GM12873 (cell line): ENCODE measurements at regions not wholly inside any gene's neighbourhood (a gene's known extent, or its start where the extent isn't known, plus 50 kb on each side); places are given as distances from the start of the nearest gene placed in this dataset.

ENCODE experiments used
- TF ChIP-seq, protein P1 (sequence below): IDR thresholded peaks from 2 replicates; pipeline ENCODE4 v1.5.1; 2012; ENCODE audit warnings: low read depth, mild to moderate bottlenecking, moderate library complexity, low read length, control low read depth; ENCODE audit not compliant: insufficient read depth; ENCODE audit errors: missing control alignments

DNA sequence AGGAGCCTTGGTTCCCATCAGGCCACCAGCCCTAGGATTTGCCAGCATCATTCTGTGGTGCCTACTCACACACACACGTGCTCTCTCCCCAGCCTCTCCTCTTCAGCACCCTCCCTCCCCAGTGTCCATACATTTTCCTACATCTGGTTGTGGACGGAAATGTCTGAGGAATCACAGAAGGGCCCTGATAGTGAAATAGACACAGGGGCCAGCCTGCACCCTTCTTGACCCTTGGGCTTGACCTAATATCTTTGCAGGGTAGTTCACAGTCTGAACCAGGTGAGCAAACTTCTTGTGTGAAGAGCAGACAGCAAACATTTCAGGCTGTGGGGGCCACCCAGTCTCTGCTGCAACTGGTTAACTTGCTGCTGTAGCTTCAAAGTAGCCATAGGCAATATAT, 108.5 kb upstream of the NXT1 start:
- TF ChIP-seq, protein P1, sequence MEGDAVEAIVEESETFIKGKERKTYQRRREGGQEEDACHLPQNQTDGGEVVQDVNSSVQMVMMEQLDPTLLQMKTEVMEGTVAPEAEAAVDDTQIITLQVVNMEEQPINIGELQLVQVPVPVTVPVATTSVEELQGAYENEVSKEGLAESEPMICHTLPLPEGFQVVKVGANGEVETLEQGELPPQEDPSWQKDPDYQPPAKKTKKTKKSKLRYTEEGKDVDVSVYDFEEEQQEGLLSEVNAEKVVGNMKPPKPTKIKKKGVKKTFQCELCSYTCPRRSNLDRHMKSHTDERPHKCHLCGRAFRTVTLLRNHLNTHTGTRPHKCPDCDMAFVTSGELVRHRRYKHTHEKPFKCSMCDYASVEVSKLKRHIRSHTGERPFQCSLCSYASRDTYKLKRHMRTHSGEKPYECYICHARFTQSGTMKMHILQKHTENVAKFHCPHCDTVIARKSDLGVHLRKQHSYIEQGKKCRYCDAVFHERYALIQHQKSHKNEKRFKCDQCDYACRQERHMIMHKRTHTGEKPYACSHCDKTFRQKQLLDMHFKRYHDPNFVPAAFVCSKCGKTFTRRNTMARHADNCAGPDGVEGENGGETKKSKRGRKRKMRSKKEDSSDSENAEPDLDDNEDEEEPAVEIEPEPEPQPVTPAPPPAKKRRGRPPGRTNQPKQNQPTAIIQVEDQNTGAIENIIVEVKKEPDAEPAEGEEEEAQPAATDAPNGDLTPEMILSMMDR: no peak

DNA sequence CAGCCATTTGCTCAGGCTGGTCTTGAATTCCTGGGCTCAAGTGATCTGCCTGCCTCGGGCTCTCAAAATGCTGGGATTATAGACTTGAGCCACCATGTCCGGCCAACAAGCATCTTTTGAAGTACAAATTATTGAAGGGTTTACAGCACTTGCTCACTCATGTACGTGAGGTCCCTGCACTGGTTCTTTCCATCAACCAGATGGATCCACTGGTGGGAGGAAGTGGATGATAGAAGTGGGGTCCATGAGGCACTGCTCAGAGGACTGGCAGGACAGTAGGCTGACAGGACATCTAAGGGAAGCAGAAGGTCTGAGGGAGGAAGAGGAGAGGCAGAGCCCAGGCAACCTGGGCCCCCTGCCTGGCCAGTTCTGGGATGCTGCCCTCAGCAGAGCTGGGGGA, 109.2 kb upstream of the NXT1 start:
- TF ChIP-seq, protein P1: no peak

DNA sequence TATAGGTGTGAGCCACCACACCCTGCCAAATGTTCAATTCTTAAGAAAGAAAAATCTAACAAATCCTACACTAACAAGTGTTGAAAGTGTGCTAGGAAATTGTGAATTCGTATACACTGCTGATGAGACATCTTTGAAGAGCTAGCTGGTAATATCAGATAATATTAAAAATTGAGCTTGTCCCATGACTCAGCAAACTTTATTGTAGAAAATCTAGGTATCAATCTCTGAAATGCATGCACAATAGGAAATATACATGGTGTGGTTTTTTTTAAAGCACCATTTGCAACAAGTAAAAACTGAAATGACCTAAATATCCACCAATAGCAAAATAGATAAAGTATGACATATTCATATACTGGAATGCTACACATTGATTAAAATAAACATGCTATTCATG, 110.1 kb upstream of the NXT1 start:
- TF ChIP-seq, protein P1: no peak

DNA sequence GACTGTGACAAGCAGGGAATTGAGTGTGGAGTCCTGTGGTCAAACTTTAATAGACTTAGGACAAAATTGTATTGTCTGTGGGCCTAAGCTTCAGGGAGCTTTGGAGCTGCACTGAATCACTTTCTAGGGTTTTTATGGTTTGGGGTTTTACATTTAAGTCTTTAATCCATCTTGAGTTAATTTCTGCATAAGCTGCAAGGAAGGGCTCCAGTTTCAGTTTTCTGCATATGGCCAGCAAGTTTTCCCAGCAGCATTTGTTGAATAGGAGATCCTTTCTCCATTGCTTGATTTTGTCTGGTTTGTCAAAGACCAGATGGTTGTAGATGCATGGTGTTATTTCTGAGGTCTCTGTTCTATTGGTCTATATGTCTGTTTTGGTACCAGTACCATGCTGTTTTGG, 113.4 kb upstream of the NXT1 start:
- TF ChIP-seq, protein P1: no peak

DNA sequence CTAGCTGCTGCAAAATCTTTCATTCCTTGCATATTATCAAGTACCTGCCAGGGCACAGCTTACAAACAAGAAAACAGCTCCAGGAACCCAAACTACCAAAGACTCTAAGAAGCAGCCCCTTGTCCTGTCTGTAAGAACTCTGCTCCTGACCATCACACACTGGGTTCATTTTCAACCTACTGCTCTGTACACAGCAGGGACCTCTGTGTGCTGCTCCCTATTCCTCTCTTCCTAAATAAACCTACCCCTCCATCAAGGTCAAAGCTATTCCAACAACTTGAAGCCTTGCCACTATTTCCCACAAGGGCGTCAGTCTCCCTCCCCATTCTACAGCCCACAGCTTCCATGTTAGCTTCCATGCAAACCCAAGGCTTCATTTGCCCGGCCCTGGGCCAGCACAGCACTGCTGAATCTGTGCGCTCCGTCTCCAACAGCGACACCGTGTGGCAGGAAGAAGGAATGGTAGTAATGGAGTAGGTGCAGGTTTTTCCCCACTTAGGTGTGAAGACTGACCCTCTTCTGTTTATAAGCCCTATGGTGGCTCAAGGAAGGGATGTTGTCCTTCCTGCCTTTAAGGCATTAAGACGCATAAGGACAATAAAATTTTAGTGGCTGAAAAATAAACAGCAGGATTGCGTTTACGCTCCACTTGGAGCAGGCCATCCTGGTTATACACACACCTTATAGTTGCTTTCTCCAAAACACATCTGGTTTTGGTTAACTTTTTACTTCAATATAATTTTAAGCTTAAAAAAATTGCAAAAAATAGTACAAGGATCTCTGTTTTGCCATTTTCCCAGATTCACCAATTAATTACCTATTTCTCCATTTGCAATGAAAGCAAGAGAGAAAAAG, 115.2 kb upstream of the NXT1 start:
- TF ChIP-seq, protein P1: peak; percentile 81

DNA sequence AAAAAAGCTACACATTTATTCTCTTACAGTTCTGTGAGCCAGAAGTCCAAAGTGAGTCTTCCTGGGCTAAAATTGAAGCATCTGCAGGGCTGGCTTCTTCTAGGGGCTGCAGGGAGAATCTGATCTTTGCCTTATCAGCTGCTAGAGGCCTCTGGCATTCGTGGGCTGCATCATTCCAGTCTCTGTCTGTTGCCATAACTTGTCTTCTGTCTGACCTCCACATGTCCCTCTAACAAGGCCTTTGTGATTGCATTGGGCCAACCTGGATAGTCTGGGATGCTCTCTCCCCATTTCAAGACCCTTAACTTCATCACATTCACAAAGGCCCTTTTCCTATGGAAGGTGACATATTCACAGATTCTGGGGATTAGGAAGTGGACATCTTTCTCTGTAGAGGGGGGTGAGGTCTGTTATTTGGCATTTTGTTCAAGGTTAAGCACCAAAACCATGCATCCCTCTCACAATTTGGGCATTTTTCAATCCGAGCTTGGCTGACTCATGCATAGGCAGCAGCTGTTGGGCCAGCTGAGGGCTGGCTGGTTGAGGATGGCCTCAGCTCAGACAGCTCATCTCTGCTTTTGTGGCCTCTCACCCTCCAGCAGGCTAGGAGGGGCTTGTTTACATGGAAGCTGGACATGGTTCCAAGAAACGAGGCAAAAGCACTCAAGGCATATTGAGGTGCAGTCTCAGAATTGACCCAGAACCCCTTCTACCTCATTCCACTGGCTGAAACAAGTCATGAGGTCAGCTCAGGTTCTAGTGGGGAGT, 116.1 kb upstream of the NXT1 start:
- TF ChIP-seq, protein P1: no peak

DNA sequence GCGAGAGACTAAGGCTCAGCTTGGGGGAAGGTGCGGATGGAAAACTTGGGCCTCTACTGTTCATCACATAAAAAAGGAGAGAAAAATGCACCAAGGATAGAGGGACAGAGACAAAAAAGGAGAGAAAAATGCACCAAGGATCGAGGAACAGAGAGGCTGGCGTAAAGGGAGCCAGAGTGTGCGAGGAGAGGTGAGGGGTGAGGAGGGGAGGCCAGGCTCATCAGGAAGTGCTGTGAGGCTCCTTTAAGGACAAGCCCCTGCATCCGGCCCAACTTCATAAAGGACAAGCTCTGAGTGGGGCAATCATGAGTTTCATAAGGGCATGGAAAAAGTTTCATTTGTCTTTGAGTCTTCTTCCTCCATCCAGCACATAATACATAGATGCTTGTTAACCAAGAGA, 117.2 kb upstream of the NXT1 start:
- TF ChIP-seq, protein P1: no peak
